ENCODE measurements at regions not wholly inside any gene's neighbourhood (a gene's known extent, or its start where the extent isn't known, plus 50 kb on each side); places are given as distances from the start of the nearest gene placed in this dataset.
A peak's percentile ranks its signal among the peaks of the same experiment; 100 is the strongest.
"Not testable (repeated sequence)": the region's sequence is repeated elsewhere in the genome, so short reads cannot be mapped to it uniquely, and the experiment has no call there.

GRCh38 chr12:89875225-89875624 is 166.6 kb upstream of the ATP2B1 start:
- Histone ChIP-seq H3K4me3 (ENCODE audit: low read length in 2 of 2) (no peak overlapping the region), H3K9me3 (ENCODE audit: control insufficient read depth, low read length) (no peaks in the 10 kb centered on the region), H3K4me1 (ENCODE audit: control insufficient read depth in 1 of 2, insufficient read depth in 2 of 2, low read length in 2 of 2) (no peaks in the 10 kb centered on the region), H3K36me3 (ENCODE audit: control insufficient read depth in 1 of 2, insufficient read depth in 2 of 2, low read length in 1 of 2) (no peaks in the 10 kb centered on the region), H3K27ac (ENCODE audit: low read depth in 1 of 2, low read length in 2 of 2) (no peak overlapping the region), H3K27me3 (ENCODE audit: control insufficient read depth in 1 of 2, insufficient read depth in 2 of 2, low read length in 1 of 2) (no peaks in the 10 kb centered on the region)
- intact Hi-C loops (cut with DNase I): no loop called here
- 90 to 92% methylated on average over 2 of the region's 2 CpGs for WGBS, 2 donors
- ATAC-seq (ENCODE audit: low FRiP score) (no peak), DNase-seq (no peak)

DNA sequence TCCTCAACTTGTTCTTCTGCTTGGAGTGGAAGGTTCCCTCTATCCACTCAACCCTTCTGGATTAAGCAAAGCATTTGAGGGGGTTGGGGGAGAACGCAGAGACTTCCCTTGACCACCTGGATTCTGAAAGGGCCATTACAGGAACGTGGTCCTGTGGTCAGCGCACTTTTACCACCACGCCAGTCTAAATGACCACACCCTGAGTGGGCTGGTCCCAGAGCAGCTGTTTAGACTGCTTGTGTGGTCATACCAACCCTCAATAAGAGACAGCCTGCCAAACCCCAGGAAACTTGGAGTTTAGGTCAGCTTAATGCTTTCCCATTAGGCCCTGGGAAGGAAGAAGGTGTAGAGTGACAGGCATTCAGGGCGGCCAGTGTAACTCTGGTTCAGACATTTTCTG is 165.5 kb upstream of the ATP2B1 start:
- ATAC-seq (ENCODE audit: low FRiP score) (no peak), DNase-seq (peak in 1 of 2 donors; percentile 44)
- H3K4me1 ChIP-seq (ENCODE audit: control insufficient read depth in 1 of 2, insufficient read depth in 2 of 2, low read length in 2 of 2): no peaks in the 10 kb centered on the region
- H3K27me3 ChIP-seq (ENCODE audit: control insufficient read depth in 1 of 2, insufficient read depth in 2 of 2, low read length in 1 of 2): no peaks in the 10 kb centered on the region
- no peaks in the 10 kb centered on the region for H3K9me3 ChIP-seq (ENCODE audit: control insufficient read depth, low read length)
- no peaks in the 10 kb centered on the region for H3K36me3 ChIP-seq (ENCODE audit: control insufficient read depth in 1 of 2, insufficient read depth in 2 of 2, low read length in 1 of 2)
- intact Hi-C loops (cut with DNase I): no loop called here
- H3K27ac ChIP-seq (ENCODE audit: low read depth in 1 of 2, low read length in 2 of 2): no peak overlapping the region
- H3K4me3 ChIP-seq (ENCODE audit: low read length in 2 of 2): no peak overlapping the region
- WGBS, 2 donors: 60 to 65% methylated on average over 5 of the region's 5 CpGs

GRCh38 chr12:89873745-89874144 is 165.1 kb upstream of the ATP2B1 start:
- DNase-seq: no peak
- H3K27ac ChIP-seq (ENCODE audit: low read depth in 1 of 2, low read length in 2 of 2): no peak overlapping the region
- H3K9me3 ChIP-seq (ENCODE audit: control insufficient read depth, low read length): no peaks in the 10 kb centered on the region
- no peak overlapping the region for H3K4me3 ChIP-seq (ENCODE audit: low read length in 2 of 2)
- no peaks in the 10 kb centered on the region for H3K27me3 ChIP-seq (ENCODE audit: control insufficient read depth in 1 of 2, insufficient read depth in 2 of 2, low read length in 1 of 2)
- WGBS, 2 donors: 28 to 30% methylated on average over 4 of the region's 4 CpGs
- intact Hi-C loops (cut with DNase I): no loop called here
- ATAC-seq (ENCODE audit: low FRiP score): no peak
- H3K4me1 ChIP-seq (ENCODE audit: control insufficient read depth in 1 of 2, insufficient read depth in 2 of 2, low read length in 2 of 2): no peaks in the 10 kb centered on the region
- no peaks in the 10 kb centered on the region for H3K36me3 ChIP-seq (ENCODE audit: control insufficient read depth in 1 of 2, insufficient read depth in 2 of 2, low read length in 1 of 2)

DNA sequence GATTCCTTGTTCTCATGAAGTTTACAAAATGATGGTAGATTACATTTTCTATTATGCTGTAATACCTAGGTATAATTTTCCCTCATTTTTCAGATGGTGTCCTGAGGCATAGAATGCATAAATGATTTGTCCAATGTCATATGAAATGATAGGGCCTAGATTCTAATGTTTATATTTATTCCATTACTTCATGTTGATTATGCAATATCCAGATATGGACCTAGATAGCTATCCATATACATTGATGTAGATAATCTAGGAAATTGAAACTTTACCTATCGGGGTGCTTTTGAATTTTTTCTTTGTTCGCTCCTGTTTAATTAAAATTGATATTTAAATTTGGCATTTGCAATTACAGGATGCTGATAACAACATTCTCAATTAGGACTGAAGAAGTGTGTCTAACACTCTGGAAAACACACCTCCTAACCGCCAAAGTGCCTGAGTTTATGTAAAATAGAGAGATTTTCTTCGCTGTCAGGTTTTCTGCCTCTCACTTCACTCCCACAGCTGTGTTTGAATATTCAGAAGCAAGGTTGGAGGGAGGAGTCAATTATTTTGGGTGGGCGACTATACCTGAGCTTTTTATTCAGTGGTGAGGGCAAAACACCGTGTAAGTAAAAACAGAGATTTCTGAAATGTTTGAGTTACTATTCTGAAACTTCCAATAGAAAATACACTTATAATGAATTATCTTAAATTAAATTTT is 164.4 kb upstream of the ATP2B1 start:
- no peaks in the 10 kb centered on the region for H3K27me3 ChIP-seq (ENCODE audit: control insufficient read depth in 1 of 2, insufficient read depth in 2 of 2, low read length in 1 of 2)
- intact Hi-C loops (cut with DNase I): no loop called here
- DNase-seq (no peak), ATAC-seq (ENCODE audit: low FRiP score) (no peak)
- no peaks in the 10 kb centered on the region for H3K9me3 ChIP-seq (ENCODE audit: control insufficient read depth, low read length)
- no peak overlapping the region for H3K4me3 ChIP-seq (ENCODE audit: low read length in 2 of 2)
- H3K4me1 ChIP-seq (ENCODE audit: control insufficient read depth in 1 of 2, insufficient read depth in 2 of 2, low read length in 2 of 2): no peaks in the 10 kb centered on the region
- no peak overlapping the region for H3K27ac ChIP-seq (ENCODE audit: low read depth in 1 of 2, low read length in 2 of 2)
- H3K36me3 ChIP-seq (ENCODE audit: control insufficient read depth in 1 of 2, insufficient read depth in 2 of 2, low read length in 1 of 2): no peaks in the 10 kb centered on the region
- 87 to 97% methylated on average over 6 of the region's 6 CpGs for WGBS, 2 donors

DNA sequence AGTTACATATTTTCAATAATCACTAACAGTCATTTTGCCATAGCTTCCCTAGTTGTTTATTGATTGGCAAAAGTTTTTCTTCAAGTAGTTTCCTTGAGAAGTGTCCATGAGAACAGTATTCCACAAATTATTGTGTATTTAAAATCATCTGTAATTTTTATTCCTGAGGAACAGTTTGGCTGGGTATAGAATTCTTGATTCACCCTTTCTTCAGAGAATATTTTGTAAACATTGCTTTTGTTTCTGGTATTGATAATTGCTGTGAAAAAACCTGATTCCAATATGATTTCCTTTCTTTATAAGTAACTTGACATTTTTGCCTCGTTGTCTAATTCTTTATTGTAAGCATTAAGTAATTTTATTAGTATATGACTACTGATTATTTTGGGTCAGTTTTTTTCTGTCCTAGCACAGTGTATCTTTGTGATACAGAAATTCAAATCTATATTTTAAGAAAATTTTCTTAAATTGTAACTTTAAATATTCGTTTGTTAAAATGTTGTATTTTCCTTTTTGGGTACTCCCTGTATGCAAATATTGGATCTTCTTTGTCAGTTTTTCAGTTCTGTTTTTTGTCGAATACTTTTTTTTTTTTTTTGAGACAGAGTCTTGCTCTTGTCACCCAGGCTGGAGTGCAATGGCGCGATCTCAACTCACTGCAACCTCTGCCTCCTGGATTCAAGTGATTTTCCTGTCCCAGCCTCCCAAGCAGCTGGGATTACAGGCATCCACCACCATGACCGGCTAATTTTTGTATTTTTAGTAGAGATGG is 162.0 kb upstream of the ATP2B1 start:
- Histone ChIP-seq H3K9me3 (ENCODE audit: control insufficient read depth, low read length) (no peaks in the 10 kb centered on the region), H3K4me1 (ENCODE audit: control insufficient read depth in 1 of 2, insufficient read depth in 2 of 2, low read length in 2 of 2) (no peaks in the 10 kb centered on the region), H3K27me3 (ENCODE audit: control insufficient read depth in 1 of 2, insufficient read depth in 2 of 2, low read length in 1 of 2) (no peaks in the 10 kb centered on the region), H3K4me3 (ENCODE audit: low read length in 2 of 2) (no peak overlapping the region), H3K27ac (ENCODE audit: low read depth in 1 of 2, low read length in 2 of 2) (no peak overlapping the region), H3K36me3 (ENCODE audit: control insufficient read depth in 1 of 2, insufficient read depth in 2 of 2, low read length in 1 of 2) (no peaks in the 10 kb centered on the region)
- no peak for ATAC-seq (ENCODE audit: low FRiP score)
- intact Hi-C loops (cut with DNase I): no loop called here
- WGBS, 2 donors: 78 to 80% methylated on average over 6 of the region's 6 CpGs
- no peak for DNase-seq

GRCh38 chr12:89867611-89868010 is 159.0 kb upstream of the ATP2B1 start:
- WGBS, 2 donors: 90 to 95% methylated on average over 15 to 23 of the region's 23 CpGs
- H3K36me3 ChIP-seq (ENCODE audit: control insufficient read depth in 1 of 2, insufficient read depth in 2 of 2, low read length in 1 of 2); H3K27me3 ChIP-seq (ENCODE audit: control insufficient read depth in 1 of 2, insufficient read depth in 2 of 2, low read length in 1 of 2); H3K4me3 ChIP-seq (ENCODE audit: low read length in 2 of 2); intact Hi-C loops (cut with DNase I); H3K4me1 ChIP-seq (ENCODE audit: control insufficient read depth in 1 of 2, insufficient read depth in 2 of 2, low read length in 2 of 2); H3K9me3 ChIP-seq (ENCODE audit: control insufficient read depth, low read length); ATAC-seq (ENCODE audit: low FRiP score); DNase-seq; H3K27ac ChIP-seq (ENCODE audit: low read depth in 1 of 2, low read length in 2 of 2): not testable (repeated sequence)

GRCh38 chr12:89864411-89864810 is 155.8 kb upstream of the ATP2B1 start:
- no peak for ATAC-seq (ENCODE audit: low FRiP score)
- intact Hi-C loops (cut with DNase I): no loop called here
- DNase-seq: no peak
- H3K9me3 ChIP-seq (ENCODE audit: control insufficient read depth, low read length): no peaks in the 10 kb centered on the region
- no peaks in the 10 kb centered on the region for H3K36me3 ChIP-seq (ENCODE audit: control insufficient read depth in 1 of 2, insufficient read depth in 2 of 2, low read length in 1 of 2)
- no peak overlapping the region for H3K27ac ChIP-seq (ENCODE audit: low read depth in 1 of 2, low read length in 2 of 2)
- no peak overlapping the region for H3K4me3 ChIP-seq (ENCODE audit: low read length in 2 of 2)
- 54 to 59% methylated on average over 1 of the region's 1 CpG for WGBS, 2 donors
- H3K4me1 ChIP-seq (ENCODE audit: control insufficient read depth in 1 of 2, insufficient read depth in 2 of 2, low read length in 2 of 2): no peaks in the 10 kb centered on the region
- H3K27me3 ChIP-seq (ENCODE audit: control insufficient read depth in 1 of 2, insufficient read depth in 2 of 2, low read length in 1 of 2): no peaks in the 10 kb centered on the region

DNA sequence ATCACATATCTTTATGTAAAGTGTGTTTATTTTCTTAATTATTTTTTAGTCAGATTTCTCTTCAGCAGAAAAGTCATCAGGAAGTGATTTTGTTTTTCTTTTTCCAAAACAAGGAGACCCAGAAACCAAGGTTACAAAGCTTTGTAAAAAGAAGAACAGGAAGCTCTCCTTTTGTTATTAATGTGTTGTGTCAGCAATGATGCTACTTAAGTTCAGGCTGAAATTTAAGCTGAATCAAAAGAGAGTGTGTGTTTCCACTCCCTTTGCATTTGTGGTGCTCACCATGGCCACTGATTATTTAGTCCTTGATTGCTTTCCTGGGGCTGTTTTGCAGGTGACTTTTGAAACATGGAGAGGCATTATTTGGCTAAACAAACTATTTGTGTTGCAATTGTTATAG is 155.3 kb upstream of the ATP2B1 start:
- H3K27me3 ChIP-seq (ENCODE audit: control insufficient read depth in 1 of 2, insufficient read depth in 2 of 2, low read length in 1 of 2): no peaks in the 10 kb centered on the region
- H3K4me1 ChIP-seq (ENCODE audit: control insufficient read depth in 1 of 2, insufficient read depth in 2 of 2, low read length in 2 of 2): no peaks in the 10 kb centered on the region
- ATAC-seq (ENCODE audit: low FRiP score) (no peak), DNase-seq (no peak)
- intact Hi-C loops (cut with DNase I): no loop called here
- no peaks in the 10 kb centered on the region for H3K9me3 ChIP-seq (ENCODE audit: control insufficient read depth, low read length)
- no peak overlapping the region for H3K27ac ChIP-seq (ENCODE audit: low read depth in 1 of 2, low read length in 2 of 2)
- H3K4me3 ChIP-seq (ENCODE audit: low read length in 2 of 2): no peak overlapping the region
- H3K36me3 ChIP-seq (ENCODE audit: control insufficient read depth in 1 of 2, insufficient read depth in 2 of 2, low read length in 1 of 2): no peaks in the 10 kb centered on the region

DNA sequence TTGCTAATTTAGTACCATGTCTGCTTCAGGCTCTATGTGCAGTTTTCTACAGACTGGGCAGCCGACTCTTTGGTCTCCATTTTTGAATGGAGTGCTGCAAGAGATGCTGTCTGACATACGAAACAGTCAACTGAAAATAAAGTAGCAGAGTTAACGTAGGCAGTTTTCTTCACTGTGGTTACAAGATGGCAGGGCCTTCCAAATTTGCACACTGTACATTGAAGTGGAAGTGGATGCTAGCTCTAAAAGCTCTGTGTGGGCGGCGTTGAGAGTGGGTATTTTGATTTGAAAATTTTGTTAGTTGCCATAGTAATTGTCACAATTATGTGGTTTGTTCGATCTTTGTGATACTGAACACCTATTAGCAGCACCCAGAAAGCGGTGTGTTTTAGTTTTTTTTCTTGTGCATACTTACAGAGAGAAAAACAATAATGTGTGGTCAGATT is 154.9 kb upstream of the ATP2B1 start:
- H3K27ac ChIP-seq (ENCODE audit: low read depth in 1 of 2, low read length in 2 of 2): no peak overlapping the region
- H3K27me3 ChIP-seq (ENCODE audit: control insufficient read depth in 1 of 2, insufficient read depth in 2 of 2, low read length in 1 of 2): peaks cover 0 to 1% of the 10 kb centered on the region in 2 donors
- intact Hi-C loops (cut with DNase I): no loop called here

More for the DNA sequence above, 154.9 kb upstream of the ATP2B1 start:
- Histone ChIP-seq H3K9me3 (ENCODE audit: control insufficient read depth, low read length) (no peaks in the 10 kb centered on the region), H3K4me3 (ENCODE audit: low read length in 2 of 2) (no peak overlapping the region), H3K4me1 (ENCODE audit: control insufficient read depth in 1 of 2, insufficient read depth in 2 of 2, low read length in 2 of 2) (no peaks in the 10 kb centered on the region), H3K36me3 (ENCODE audit: control insufficient read depth in 1 of 2, insufficient read depth in 2 of 2, low read length in 1 of 2) (no peaks in the 10 kb centered on the region)
- DNase-seq (no peak), ATAC-seq (ENCODE audit: low FRiP score) (no peak)
- WGBS, 2 donors: 84 to 85% methylated on average over 7 of the region's 7 CpGs
